Panc1 (cell line): ENCODE measurements at regions not wholly inside any gene's neighbourhood (a gene's known extent, or its start where the extent isn't known, plus 50 kb on each side); places are given as distances from the start of the nearest gene placed in this dataset.

ENCODE experiments used
- POLR2AphosphoS5 ChIP-seq: IDR thresholded peaks from 2 replicates; pipeline ENCODE4 v1.6.1; 2012; ENCODE audit warnings: mild to moderate bottlenecking, low read depth, low read length, moderate library complexity
- SIN3A ChIP-seq: IDR thresholded peaks from 2 replicates; pipeline ENCODE4 v1.6.1; 2012; ENCODE audit warnings: low read depth, mild to moderate bottlenecking, low read length, moderate library complexity, borderline replicate concordance; ENCODE audit not compliant: insufficient read depth
- TF ChIP-seq, protein P1 (sequence below): fragments of 450-650 bp; IDR thresholded peaks from 2 replicates; pipeline ENCODE4 v1.5.1; 2017; ENCODE audit warnings: mild to moderate bottlenecking

GRCh38 chr15:96444865-96445264, 114.4 kb downstream of the NR2F2 start:
- TF ChIP-seq POLR2AphosphoS5 (no peak), SIN3A (no peak)
- TF ChIP-seq, protein P1, sequence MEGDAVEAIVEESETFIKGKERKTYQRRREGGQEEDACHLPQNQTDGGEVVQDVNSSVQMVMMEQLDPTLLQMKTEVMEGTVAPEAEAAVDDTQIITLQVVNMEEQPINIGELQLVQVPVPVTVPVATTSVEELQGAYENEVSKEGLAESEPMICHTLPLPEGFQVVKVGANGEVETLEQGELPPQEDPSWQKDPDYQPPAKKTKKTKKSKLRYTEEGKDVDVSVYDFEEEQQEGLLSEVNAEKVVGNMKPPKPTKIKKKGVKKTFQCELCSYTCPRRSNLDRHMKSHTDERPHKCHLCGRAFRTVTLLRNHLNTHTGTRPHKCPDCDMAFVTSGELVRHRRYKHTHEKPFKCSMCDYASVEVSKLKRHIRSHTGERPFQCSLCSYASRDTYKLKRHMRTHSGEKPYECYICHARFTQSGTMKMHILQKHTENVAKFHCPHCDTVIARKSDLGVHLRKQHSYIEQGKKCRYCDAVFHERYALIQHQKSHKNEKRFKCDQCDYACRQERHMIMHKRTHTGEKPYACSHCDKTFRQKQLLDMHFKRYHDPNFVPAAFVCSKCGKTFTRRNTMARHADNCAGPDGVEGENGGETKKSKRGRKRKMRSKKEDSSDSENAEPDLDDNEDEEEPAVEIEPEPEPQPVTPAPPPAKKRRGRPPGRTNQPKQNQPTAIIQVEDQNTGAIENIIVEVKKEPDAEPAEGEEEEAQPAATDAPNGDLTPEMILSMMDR, result no peak
